ENCODE measurements at regions not wholly inside any gene's neighbourhood (a gene's known extent, or its start where the extent isn't known, plus 50 kb on each side); places are given as distances from the start of the nearest gene placed in this dataset.

DNA sequence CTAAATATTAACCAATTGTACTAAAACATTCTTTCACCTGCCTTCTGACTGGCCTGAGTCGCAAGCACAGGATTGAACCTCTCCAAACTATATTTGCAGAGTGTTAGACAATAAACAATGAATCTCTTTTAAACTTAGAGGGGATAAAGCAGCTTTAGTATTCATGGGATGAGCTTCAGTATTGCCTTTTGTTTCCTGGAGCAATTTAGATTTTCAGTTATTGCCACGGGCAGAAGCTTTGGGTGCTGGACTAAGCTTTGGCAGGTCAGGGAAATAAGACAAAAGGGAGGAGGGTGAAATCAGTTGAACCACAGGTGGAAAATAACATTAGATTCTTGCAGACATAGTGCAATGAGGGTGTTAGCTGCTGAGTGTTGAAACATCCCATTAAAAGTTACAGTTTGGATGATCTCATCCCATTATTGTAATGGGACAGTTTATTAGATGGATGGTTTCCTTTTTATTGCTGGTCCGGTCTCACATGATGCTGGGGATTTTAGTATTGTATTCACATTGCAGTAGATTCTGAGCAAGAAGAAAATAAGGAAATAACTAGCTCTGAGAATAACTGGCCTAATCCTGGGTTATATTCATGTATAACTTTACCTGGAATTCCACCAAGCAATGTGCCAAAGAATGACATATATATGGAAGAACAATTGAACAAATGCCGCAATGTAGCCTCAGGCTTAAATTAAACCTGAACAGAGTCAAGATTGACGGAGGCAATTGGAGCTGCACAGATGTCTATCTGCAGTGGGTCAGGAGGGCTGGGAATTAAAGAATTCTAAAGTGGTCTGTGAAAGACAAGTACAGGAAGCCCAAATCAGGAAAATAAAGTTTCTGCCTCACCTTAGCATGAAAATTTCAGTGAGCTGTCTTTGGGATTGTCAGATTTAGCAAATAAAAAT, 1092.8 kb upstream of the SEL1L start:
- TF ChIP-seq JUND (IDR thresholded peaks at IDR 0.05; ENCODE audit: low read depth): no peak
- peak in 1 of 2 experiments; percentile 39 for DNase-seq (ENCODE audit: low read depth in 1 of 2, low spot score in 1 of 2)
- in situ Hi-C loops (cut with HindIII; ENCODE audit: low pct_unique_long_range_greater_than_20kb, low sequenced_read_pairs): no loop called here

DNA sequence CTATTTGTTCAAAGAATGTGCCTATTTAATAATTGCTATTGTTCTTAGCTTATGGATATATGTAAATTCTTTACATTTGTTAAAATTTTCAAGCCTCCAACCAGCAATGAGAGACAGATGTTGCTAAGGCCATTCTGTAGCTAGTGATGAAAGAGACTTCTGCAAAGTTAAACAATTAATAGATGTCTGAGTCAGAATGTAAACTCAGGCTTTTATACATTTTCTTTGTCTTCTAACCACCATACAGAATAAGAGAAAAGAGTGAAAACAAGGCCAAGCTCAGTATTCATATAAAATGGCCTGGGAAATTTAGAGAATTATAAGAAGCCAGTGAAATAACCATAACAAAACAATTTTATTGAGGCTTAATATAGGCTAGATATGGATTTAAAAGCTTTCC, 1102.3 kb upstream of the SEL1L start:
- no peak for DNase-seq (ENCODE audit: low read depth in 1 of 2, low spot score in 1 of 2)
- TF ChIP-seq JUND (IDR thresholded peaks at IDR 0.05; ENCODE audit: low read depth): no peak
- in situ Hi-C loops (cut with HindIII; ENCODE audit: low pct_unique_long_range_greater_than_20kb, low sequenced_read_pairs): no loop called here

DNA sequence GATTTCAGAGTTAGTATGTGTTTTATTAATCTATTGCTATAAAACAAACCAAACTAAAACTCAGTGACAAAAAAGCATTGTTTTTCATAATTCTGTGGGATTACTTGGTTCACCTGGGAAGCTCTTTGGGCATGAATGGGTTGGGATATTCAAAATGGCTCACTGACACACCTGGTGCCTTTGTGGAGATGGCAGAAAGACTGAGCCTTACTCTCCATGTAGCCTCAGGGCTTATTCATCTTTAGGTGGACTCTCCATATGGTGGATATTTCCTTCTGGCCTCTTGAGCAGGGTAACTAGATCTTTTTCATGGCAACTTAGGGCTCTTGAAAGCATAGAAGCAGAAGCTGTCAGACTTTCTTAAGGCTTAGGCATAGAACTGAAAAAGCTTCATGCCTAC, 1102.8 kb upstream of the SEL1L start:
- TF ChIP-seq JUND (IDR thresholded peaks at IDR 0.05; ENCODE audit: low read depth): no peak
- in situ Hi-C loops (cut with HindIII; ENCODE audit: low pct_unique_long_range_greater_than_20kb, low sequenced_read_pairs): no loop called here
- no peak for DNase-seq (ENCODE audit: low read depth in 1 of 2, low spot score in 1 of 2)

DNA sequence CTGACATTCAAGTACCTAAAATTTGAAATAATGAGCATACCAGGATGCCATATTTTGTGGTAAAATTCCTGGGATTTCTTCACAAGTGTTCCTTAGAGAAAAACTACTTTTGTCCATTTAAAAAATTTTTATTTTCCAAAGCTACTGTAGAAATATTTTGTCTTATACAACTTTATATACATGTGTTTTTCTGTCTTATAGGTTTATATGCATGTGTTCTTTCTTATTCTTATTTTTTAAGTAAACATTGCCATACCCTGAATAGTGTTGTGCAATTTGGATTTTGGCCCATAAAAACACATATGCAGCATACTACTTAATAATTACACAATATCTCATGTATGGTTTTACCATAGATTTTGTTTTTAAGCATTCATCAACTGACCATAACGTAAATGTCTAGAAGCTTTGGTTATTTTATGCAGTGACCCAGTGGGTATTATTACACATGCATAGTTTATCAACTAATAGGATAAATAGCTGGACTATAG, 1107.4 kb upstream of the SEL1L start:
- in situ Hi-C loops (cut with HindIII; ENCODE audit: low pct_unique_long_range_greater_than_20kb, low sequenced_read_pairs): no loop called here
- no peak for TF ChIP-seq JUND (IDR thresholded peaks at IDR 0.05; ENCODE audit: low read depth)
- no peak for DNase-seq (ENCODE audit: low read depth in 1 of 2, low spot score in 1 of 2)

DNA sequence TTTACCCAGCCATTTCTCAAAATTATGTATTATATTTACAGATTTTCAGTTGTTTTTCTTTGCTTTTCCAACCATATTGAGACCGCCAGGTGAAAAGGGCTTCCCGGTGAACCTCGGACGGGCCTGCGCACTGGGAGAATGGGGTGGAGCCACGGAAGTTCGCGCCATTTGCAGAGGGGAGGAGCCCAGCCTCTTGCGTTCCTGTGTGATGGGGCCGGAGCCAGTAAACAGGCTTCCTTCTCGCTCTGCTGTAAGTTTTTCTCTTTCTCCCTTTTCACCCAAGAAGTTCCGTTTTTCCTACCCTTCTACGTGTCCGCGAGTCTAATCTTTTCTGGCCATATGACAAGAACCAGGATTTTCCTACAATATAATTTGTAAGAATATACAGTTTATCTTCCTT, 1108.8 kb upstream of the SEL1L start:
- no peak for TF ChIP-seq JUND (IDR thresholded peaks at IDR 0.05; ENCODE audit: low read depth)
- DNase-seq (ENCODE audit: low read depth in 1 of 2, low spot score in 1 of 2): peak; percentile 11 to 83
- in situ Hi-C loops (cut with HindIII; ENCODE audit: low pct_unique_long_range_greater_than_20kb, low sequenced_read_pairs): no loop called here

DNA sequence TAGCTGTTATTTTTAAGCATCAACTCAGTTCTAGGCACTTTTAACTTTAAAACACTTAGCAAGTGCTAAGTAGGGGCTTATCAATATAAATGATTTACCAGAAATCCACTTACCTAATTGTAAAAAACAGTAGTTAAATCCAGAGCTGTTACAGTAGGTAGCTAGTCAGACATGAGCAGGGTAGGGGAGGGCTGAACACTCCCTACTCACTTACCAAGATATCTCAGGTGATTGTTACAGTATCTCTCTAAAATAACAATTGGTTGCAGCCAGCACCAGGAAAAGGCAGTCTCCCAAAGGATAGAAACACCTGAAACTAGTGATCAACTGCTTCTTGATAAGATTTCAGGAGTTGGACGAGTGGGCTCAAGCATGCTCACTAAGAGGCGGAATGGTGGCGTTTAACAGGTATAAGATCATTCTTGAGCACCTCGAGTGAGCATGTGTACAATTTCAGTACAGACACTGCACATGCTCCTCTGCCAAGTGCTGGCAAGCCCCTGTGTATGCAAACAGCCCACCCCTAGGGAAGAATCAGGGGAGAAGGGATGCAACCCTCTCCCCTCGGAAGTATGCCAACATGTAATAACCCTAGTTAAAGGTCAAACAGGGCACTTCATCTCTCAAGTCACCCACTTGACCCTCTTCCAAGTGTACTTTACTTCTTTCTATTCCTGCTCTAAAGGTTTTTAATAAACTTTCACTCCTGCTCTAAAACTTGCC, 1113.6 kb upstream of the SEL1L start:
- no peak for TF ChIP-seq JUND (IDR thresholded peaks at IDR 0.05; ENCODE audit: low read depth)
- in situ Hi-C loops (cut with HindIII; ENCODE audit: low pct_unique_long_range_greater_than_20kb, low sequenced_read_pairs): no loop called here
- DNase-seq (ENCODE audit: low read depth in 1 of 2, low spot score in 1 of 2): no peak

DNA sequence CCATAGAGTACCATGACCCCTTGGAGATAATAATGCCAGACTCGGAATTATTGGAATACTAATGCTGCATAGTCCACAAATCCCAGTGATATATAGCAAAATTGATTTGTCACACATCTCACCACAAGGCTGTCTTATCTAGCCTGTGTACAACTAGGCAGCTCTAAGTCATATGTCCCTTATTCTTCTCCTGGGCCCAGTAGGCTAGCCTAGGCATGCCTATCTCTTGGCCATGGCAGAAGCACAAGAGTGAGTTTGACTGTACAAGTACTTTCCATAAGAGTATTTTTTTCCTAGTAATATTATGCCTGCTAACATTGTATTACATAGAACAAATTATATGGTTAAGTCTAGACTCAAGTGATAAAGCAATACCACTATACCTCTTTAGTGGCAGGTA, 1122.1 kb upstream of the SEL1L start:
- no peak for TF ChIP-seq JUND (IDR thresholded peaks at IDR 0.05; ENCODE audit: low read depth)
- in situ Hi-C loops (cut with HindIII; ENCODE audit: low pct_unique_long_range_greater_than_20kb, low sequenced_read_pairs): no loop called here
- DNase-seq (ENCODE audit: low read depth in 1 of 2, low spot score in 1 of 2): no peak

DNA sequence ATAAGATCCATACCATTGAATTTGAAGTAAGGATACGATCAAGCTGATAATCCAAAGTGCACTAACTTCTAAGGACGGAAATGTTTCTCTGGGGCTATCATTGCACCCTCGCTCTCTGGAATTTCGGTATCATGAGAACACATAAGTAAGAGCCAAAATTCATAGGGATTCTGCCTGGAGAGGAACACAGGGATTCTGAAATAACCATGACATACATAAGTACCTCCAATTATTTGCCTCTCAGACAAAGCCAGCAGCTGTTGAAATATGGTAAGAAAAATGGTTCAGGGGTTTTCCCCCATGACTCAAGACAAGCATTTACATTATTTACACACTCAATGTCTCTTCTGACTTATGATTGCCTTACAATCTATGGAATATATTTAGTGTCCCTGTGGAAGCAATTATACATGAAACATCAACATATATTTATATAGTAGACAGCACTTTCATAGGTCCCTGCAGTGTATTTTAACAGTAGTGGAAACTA, 1123.6 kb upstream of the SEL1L start:
- no peak for TF ChIP-seq JUND (IDR thresholded peaks at IDR 0.05; ENCODE audit: low read depth)
- no peak for DNase-seq (ENCODE audit: low read depth in 1 of 2, low spot score in 1 of 2)
- in situ Hi-C loops (cut with HindIII; ENCODE audit: low pct_unique_long_range_greater_than_20kb, low sequenced_read_pairs): no loop called here

DNA sequence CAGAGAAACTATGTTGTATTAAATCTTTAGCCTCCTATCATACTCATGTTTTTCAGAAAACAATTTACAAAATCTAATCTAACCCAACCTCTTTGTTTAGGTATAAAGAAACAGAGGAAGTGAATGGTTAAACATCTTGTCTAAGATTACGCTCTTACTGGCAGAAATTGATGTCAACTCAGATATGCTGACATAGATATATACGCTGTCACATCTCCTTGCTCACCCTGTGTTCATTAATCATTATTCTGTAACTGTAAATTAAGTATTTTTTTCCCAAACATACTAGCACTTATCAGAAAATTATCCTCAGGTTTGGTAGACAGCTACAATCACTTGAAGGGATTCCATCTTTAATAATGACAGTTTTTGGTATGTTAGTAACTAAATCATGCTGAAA, 1127.6 kb upstream of the SEL1L start:
- TF ChIP-seq JUND (IDR thresholded peaks at IDR 0.05; ENCODE audit: low read depth): no peak
- DNase-seq (ENCODE audit: low read depth in 1 of 2, low spot score in 1 of 2): no peak
- in situ Hi-C loops (cut with HindIII; ENCODE audit: low pct_unique_long_range_greater_than_20kb, low sequenced_read_pairs): no loop called here

DNA sequence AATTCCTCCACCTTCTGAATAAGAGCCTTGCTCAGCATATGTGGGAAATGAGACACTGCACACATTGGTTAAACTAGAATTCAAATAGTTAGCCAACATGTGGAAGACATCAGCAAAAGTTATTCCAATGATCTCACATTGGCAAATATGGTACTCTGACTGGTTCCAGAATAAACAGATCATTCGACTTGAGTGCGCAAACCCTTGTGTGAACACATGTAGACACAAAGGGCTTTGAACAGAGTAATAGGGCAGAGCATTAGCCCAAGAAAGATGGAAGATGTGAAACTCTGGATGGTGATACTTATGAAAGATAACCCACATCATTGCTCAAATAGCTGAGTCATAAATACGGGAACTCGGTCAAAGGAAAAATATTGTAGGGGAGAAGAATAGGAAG, 1133.4 kb upstream of the SEL1L start:
- peak in 1 of 2 experiments; percentile 54 for DNase-seq (ENCODE audit: low read depth in 1 of 2, low spot score in 1 of 2)
- in situ Hi-C loops (cut with HindIII; ENCODE audit: low pct_unique_long_range_greater_than_20kb, low sequenced_read_pairs): no loop called here

DNA sequence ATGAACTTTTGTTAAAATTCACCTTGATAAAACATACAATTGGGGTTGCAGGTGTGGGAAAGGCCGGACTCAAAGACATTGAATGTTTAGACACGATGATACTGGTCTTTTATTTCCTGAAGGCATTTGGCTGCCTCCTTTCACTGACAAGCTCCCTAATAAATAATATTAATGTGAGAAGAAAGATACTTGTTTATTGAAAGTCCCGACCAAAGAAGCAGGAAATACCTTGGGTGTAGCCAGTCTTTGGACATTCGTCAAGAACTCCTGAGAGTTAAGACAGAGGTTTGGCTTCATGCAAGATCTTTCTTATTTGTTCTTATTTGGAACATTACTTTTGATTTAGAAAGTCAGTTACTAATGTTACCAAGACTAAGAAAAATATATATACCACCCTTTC, 1133.8 kb upstream of the SEL1L start:
- in situ Hi-C loops (cut with HindIII; ENCODE audit: low pct_unique_long_range_greater_than_20kb, low sequenced_read_pairs): no loop called here
- DNase-seq (ENCODE audit: low read depth in 1 of 2, low spot score in 1 of 2): no peak
- TF ChIP-seq JUND (IDR thresholded peaks at IDR 0.05; ENCODE audit: low read depth): no peak

More for the DNA sequence above, 1133.4 kb upstream of the SEL1L start:
- no peak for TF ChIP-seq JUND (IDR thresholded peaks at IDR 0.05; ENCODE audit: low read depth)

DNA sequence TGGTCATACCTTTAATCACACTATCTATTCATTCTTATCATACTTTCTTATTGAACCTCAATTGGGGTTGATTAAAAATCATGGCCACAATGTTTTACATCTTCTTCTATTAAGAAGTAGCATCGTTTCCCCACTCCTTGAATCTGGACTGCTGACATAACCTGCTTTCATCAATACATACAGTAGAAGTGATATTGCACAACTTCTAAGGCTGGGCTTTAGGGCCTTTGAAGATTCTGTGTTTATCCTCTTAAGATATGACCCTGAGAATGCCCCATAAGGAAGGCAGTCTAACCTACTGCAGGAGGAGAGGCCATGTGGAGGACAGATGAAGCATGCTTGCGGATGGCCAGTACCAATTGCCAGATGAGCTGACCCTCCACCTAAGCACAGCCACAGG, 1142.8 kb upstream of the SEL1L start:
- in situ Hi-C loops (cut with HindIII; ENCODE audit: low pct_unique_long_range_greater_than_20kb, low sequenced_read_pairs): no loop called here
- DNase-seq (ENCODE audit: low read depth in 1 of 2, low spot score in 1 of 2): no peak
- TF ChIP-seq JUND (IDR thresholded peaks at IDR 0.05; ENCODE audit: low read depth): no peak

DNA sequence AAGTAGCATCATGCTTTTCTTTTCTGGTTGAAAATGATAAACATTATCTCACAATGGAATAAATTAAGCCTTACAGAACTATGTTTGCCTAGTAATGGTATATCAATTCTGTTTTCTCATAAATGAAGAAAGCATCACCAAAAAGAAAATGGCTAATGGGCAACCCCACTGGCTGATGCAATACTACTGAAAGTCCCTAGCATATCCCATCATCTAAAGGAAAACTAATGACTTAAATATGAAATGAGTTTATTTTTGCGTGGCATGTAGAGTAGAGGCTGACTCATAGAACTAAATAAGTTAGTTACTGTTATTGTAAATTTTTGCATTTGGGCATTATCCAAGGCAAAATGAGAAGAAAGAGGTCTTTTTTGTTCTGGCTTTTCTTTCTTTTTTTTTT, 1156.3 kb upstream of the SEL1L start:
- no peak for DNase-seq (ENCODE audit: low read depth in 1 of 2, low spot score in 1 of 2)
- in situ Hi-C loops (cut with HindIII; ENCODE audit: low pct_unique_long_range_greater_than_20kb, low sequenced_read_pairs): no loop called here
- no peak for TF ChIP-seq JUND (IDR thresholded peaks at IDR 0.05; ENCODE audit: low read depth)

All from T47D (cell line).